ENCODE measurements at regions not wholly inside any gene's neighbourhood (a gene's known extent, or its start where the extent isn't known, plus 50 kb on each side); places are given as distances from the start of the nearest gene placed in this dataset.
"Not testable (repeated sequence)": the region's sequence is repeated elsewhere in the genome, so short reads cannot be mapped to it uniquely, and the experiment has no call there.

- DNase-seq (ENCODE audit: low read depth in 4 of 4, low spot score in 3 of 4) = no peak
Measured at GRCh38 chr1:221239792-221240191, 360.5 kb downstream of the HLX start.

- DNase-seq (ENCODE audit: low read depth in 4 of 4, low spot score in 3 of 4) = no peak
Measured at GRCh38 chr1:221240690-221241089, 361.4 kb downstream of the HLX start.

- no peak for DNase-seq (ENCODE audit: low read depth in 4 of 4, low spot score in 3 of 4)
Measured at GRCh38 chr1:221241157-221241556, 361.9 kb downstream of the HLX start.

- no peak for DNase-seq (ENCODE audit: low read depth in 4 of 4, low spot score in 3 of 4)
Measured at GRCh38 chr1:221241592-221241991, 362.3 kb downstream of the HLX start.

- DNase-seq (ENCODE audit: low read depth in 4 of 4, low spot score in 3 of 4) = no peak
Measured at GRCh38 chr1:221246067-221246466, 366.8 kb downstream of the HLX start.

- DNase-seq (ENCODE audit: low read depth in 4 of 4, low spot score in 3 of 4) = no peak
Measured at GRCh38 chr1:221246628-221247415, 367.6 kb downstream of the HLX start.

DNA sequence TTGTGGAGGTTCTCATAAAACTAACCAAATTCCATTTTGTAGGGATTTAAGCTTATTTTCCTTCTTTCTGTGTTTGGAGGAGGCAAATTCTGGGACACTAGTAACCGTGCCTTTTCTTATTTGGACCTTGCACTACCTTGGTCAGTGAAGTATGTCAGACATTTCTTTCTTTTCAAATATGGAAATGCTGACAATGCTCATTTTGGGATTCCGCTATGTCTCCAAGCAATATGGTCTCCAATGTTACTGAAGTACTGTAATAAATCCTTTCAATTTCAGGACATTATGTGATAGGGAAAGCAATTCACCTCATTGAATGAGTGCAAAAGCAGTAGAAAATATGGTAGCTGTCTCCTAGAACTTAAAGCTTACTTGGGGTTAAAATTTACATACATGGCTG is 372.3 kb downstream of the HLX start:
- no peak for DNase-seq (ENCODE audit: low read depth in 4 of 4, low spot score in 3 of 4)

GRCh38 chr1:221254813-221255212 is 375.6 kb downstream of the HLX start:
- no peak for DNase-seq (ENCODE audit: low read depth in 4 of 4, low spot score in 3 of 4)

GRCh38 chr1:221256773-221257172 is 377.5 kb downstream of the HLX start:
- no peak for DNase-seq (ENCODE audit: low read depth in 4 of 4, low spot score in 3 of 4)

- DNase-seq (ENCODE audit: low read depth in 4 of 4, low spot score in 3 of 4) = not testable (repeated sequence)
Measured at GRCh38 chr1:221257548-221257947, 378.3 kb downstream of the HLX start.

DNA sequence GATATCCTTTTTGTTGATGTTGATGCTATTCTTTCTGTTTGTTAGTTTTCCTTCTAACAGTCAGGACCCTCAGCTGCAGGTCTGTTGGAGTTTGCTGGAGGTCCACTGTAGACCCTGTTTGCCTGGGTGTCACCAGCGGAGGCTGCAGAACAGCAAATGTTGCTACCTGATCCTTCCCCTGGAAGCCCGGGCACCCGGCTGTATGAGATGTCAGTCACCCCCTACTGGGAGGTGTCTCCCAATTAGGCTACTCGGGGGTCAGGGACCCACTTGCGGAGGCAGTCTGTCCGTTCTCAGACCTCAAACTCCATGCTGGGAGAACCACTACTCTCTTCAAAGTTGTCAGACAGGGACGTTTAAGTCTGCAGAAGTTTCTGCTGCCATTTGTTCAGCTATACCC is 383.4 kb downstream of the HLX start:
- DNase-seq (ENCODE audit: low read depth in 4 of 4, low spot score in 3 of 4) = not testable (repeated sequence)

DNA sequence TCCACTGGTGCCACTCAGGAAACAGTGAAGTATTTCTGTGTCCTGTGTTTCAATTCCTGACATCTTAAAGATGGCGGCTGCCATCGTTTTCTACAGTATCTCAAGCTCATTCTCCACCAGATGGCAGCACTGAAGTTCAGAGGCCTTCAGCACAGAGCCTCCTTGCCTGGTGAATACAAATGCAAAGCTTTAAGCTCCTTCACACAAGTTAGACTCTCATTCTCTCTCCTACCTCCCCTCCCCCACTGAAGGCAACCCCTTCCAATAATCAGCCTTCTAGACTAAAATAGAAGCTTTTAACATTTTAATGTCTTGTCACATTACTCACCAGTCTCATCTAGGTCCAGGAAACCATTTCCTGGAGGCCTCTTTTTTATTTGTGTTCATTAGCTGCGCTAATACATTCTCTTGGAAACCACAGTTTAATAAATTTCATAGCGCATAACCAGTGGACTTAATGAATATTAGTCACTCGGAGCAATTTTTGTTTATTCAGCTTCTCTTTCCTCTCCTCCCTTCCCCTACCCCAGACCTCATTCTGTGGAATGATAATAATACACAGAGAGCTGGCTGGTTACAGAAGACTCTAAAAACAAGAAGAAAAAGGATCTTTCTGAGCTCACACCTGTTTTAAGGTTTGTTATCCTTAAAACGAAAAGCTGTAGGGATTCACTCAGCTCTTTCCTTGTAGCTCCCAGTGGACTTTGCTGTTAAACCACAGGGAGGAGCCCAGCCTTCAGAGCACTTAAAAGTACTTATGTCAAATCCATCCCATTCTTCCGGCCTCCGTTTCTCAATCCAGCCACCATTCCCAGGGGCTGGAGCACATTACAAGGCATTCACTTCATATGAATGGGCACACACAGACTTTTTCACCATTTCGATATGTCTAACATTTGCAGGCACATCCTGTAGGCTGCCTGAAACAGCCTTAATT is 384.9 kb downstream of the HLX start:
- no peak for DNase-seq (ENCODE audit: low read depth in 4 of 4, low spot score in 3 of 4)

DNA sequence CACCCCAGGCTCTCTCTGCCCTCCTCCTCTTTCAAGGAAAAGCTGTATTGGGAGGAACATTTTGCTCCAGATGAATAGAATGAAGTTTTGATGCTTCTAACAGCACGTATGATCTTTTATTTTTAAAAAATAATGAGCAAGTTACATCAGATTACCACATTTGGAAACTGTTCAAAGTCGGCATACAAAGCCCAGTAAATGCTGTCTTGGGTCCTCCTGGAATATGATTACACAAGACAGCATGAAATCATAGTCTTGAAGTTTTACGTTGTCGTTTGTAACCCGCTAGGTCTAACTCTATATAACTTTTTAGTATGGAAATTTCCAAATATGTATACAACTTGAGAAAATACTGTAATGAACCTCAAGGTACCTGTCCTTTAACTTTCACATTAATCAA is 385.6 kb downstream of the HLX start:
- DNase-seq (ENCODE audit: low read depth in 4 of 4, low spot score in 3 of 4) = no peak

DNA sequence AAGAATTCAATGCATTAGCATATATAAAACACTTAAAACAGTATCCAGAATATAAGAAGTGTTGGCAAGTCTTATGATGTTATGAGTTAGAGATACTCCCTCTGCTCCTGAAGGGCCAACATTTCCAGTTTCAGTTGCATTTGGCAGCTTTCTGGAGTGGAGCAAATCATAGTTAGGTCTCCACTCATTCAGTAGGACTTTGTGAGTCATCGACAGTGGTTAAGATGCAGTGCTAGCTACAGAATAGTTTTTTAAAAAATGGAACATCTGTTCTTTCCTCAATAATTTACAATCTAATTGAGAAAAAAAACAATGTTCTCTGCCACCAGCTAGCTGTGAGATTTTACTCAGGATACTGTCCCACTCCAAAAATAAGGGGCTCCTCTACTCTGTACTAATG is 389.1 kb downstream of the HLX start:
- no peak for DNase-seq (ENCODE audit: low read depth in 4 of 4, low spot score in 3 of 4)

GRCh38 chr1:221271701-221272100 is 392.5 kb downstream of the HLX start:
- DNase-seq (ENCODE audit: low read depth in 4 of 4, low spot score in 3 of 4) = no peak

GRCh38 chr1:221272940-221273339 is 393.7 kb downstream of the HLX start:
- no peak for DNase-seq (ENCODE audit: low read depth in 4 of 4, low spot score in 3 of 4)

- peak in 1 of 4 donors; percentile 24 for DNase-seq (ENCODE audit: low read depth in 4 of 4, low spot score in 3 of 4)
Measured at GRCh38 chr1:221274373-221274772, 395.1 kb downstream of the HLX start.

DNA sequence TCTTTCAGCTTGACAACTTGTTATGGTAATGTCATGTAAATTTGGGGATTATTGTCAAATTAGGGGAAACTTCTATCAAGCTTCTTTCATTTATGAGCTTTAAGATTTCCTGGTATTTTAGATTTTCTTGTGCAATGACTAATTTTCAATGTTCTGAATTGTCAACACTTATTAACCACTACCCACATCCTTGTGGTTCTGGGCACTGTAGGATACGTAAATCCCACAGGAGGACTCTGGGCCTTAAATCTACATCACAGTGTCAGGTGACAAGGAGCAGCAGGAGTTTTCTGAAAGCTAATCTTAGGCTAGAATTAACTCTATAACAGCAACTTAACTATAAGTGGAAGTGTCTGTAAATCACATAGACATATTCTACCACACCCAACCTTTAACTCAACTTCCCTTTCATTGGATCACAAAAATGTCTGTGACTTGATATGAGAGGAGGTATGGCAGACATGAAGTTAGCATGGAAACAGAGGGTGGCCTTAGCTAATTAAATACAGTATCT is 397.7 kb downstream of the HLX start:
- DNase-seq (ENCODE audit: low read depth in 4 of 4, low spot score in 3 of 4) = no peak

GRCh38 chr1:221279146-221279545 is 399.9 kb downstream of the HLX start:
- DNase-seq (ENCODE audit: low read depth in 4 of 4, low spot score in 3 of 4) = no peak

DNA sequence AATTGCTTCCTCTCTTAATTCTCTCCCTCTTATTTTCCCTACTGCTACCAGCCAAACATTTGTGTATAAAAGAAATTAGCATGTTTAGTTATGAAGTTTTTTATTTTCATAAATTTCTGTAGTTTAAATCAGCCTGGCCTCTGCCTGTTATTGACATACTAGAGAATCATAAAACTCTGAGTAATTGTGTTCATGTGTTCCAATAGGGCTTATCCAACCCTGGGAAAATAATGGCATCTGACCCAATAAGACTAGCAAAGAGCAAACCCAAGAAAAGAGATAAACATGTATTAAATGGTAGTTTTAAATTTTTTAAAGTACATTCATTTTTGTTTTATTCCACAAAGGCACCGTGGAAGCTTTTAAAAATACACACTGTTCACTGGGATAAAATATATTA is 404.3 kb downstream of the HLX start:
- no peak for DNase-seq (ENCODE audit: low read depth in 4 of 4, low spot score in 3 of 4)

GRCh38 chr1:221284028-221284427 is 404.8 kb downstream of the HLX start:
- DNase-seq (ENCODE audit: low read depth in 4 of 4, low spot score in 3 of 4) = peak in 2 of 4 donors; percentile 35 to 47

GRCh38 chr1:221284991-221285390 is 405.7 kb downstream of the HLX start:
- not testable (repeated sequence) for DNase-seq (ENCODE audit: low read depth in 4 of 4, low spot score in 3 of 4)
